Fibroblast of villous mesenchyme (primary cell): ENCODE measurements at regions not wholly inside any gene's neighbourhood (a gene's known extent, or its start where the extent isn't known, plus 50 kb on each side); places are given as distances from the start of the nearest gene placed in this dataset.

ENCODE experiments used
- DNase-seq: peaks from one replicate; pipeline ENCODE4 v3.0.0-alpha.2; 2010; ENCODE audit warnings: low read depth
- H3K4me3 ChIP-seq: 2 replicates; pipeline ENCODE4 v1.5.1; 2011; ENCODE audit warnings: low read depth, mild to moderate bottlenecking, low read length
- TF ChIP-seq, protein P1 (sequence below): IDR thresholded peaks from 2 replicates; pipeline ENCODE4 v1.5.1; 2012; ENCODE audit warnings: low read depth, mild to moderate bottlenecking, low read length; ENCODE audit not compliant: insufficient read depth

GRCh38 chr9:81244631-81245030, 444.7 kb downstream of the TLE1 start:
- H3K4me3 ChIP-seq, result no peak overlapping the region
- DNase-seq, result peak; percentile 28
- TF ChIP-seq, protein P1, sequence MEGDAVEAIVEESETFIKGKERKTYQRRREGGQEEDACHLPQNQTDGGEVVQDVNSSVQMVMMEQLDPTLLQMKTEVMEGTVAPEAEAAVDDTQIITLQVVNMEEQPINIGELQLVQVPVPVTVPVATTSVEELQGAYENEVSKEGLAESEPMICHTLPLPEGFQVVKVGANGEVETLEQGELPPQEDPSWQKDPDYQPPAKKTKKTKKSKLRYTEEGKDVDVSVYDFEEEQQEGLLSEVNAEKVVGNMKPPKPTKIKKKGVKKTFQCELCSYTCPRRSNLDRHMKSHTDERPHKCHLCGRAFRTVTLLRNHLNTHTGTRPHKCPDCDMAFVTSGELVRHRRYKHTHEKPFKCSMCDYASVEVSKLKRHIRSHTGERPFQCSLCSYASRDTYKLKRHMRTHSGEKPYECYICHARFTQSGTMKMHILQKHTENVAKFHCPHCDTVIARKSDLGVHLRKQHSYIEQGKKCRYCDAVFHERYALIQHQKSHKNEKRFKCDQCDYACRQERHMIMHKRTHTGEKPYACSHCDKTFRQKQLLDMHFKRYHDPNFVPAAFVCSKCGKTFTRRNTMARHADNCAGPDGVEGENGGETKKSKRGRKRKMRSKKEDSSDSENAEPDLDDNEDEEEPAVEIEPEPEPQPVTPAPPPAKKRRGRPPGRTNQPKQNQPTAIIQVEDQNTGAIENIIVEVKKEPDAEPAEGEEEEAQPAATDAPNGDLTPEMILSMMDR, result no peak

DNA sequence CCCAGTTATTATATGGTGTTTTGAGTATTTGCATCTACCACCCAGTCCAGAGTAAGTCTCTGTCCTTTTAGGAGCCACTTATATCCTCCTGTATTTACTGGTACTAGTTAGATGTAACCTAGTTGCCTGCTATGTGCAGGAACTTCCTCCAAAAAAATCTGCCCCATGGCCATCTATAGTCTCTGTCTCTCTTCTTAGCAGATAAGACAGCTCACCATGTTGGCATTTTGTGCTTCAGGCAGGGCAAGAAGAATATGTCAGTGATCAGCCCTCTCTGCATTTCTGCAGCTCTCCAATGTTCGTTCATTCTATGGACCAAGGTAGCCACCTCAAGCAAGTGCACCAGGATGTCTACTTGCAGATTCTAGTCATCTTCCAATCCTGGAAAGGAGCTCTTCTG, 446.5 kb downstream of the TLE1 start:
- TF ChIP-seq, protein P1, result no peak
- H3K4me3 ChIP-seq, result no peak overlapping the region
- DNase-seq, result no peak

DNA sequence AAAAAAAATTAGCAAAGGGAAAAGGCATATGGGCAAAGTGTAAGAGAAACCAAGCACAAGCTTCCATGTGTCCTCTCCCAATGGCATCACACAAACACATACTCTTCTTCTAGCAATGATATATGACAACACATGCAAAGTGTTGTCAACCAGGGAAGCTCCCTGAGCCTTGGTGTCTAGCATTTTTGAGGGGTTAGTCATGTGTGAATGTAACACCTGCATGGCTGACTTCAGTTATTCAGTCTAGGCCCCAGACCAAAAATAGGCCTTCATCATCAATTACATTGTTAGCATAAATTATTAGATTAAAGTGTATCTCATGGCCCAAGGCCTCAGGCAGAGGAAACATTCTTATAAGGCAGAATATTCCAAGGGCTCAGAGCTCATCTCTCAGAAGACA, 450.0 kb downstream of the TLE1 start:
- DNase-seq, result no peak
- TF ChIP-seq, protein P1, result no peak

DNA sequence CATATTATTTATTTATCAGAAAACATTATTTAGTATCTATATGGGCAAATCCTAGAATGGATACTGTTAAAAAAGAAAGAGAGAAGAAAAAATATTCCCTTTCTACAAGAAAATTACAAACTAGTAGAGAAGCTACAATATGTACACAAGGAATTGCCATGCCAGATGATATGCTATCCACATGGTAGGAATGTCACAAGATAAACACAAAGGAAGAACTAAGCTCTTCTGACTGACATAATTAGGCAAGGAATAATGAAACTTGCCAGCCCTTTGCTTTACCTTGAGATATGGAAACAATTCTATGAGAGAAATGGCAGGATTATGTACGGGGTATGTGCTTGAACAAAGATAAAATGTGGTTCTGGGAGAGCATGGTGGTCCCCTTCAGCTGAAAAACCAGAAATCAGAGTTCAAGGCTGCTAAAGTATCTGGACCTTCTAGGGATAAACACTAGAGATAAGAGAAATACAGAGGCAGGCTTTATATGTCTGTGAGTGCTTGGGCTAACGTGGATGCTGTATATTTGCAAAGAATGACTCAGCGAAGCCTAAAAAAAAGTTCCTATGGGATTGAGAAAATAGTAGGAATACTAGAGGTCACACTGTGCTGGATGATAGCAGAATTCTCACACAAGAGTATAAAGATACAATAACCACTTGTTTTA, 451.6 kb downstream of the TLE1 start:
- H3K4me3 ChIP-seq, result no peak overlapping the region
- TF ChIP-seq, protein P1, result no peak
- peak; percentile 15 for DNase-seq

More for the DNA sequence above, 450.0 kb downstream of the TLE1 start:
- no peak overlapping the region for H3K4me3 ChIP-seq

DNA sequence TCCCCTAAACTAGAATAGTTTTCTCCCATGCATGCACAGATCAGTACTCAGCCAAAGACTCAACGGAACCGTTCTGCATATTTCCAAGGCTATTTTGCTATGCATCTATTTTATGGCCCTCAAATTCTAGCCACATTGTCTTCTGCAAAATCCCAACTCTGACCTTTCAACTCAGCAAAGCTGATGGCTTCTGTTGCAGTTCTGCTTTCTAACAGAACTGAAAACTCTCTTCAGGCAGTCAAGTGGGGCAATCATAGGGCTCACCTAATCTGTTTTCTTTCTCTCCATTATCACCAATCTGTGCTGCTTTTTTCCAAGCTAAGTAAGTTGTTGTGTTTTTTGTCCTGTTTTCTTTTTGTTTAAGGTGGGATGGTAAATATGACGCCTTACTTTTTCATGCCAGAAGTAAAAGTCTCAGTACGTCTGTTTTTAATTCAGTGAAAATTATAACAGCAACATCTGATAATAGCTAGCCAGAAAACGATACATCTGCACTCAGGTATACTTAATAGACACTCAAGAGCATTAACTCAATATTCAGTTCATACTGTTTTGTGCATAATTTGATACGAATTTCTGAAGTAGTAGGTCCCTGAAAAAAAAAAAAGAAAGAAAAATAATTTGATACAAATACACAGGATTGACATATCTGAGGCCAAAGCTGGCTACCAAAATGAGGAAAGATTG, 454.3 kb downstream of the TLE1 start:
- no peak overlapping the region for H3K4me3 ChIP-seq
- TF ChIP-seq, protein P1, result no peak
- no peak for DNase-seq

DNA sequence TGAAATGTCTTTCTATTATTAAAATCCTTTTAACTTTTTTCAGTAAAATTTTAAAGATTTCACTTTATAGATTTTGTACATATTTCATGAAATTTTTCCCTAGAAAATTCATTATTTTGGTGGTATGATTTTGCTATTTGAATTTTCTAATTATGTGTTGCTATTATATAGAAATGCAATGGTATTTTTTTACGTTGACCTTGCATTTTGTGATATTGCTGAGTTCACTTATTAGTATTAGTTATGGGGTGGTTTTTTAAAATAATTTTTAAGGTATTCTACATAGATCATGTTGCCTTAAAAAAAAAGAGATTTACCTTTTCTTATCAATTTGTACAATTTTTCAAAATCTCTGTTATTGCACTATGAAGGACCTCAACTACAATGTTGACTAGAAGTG, 458.3 kb downstream of the TLE1 start:
- no peak overlapping the region for H3K4me3 ChIP-seq
- no peak for DNase-seq
- TF ChIP-seq, protein P1, result no peak
